Calu3 (cell line): ENCODE measurements at regions not wholly inside any gene's neighbourhood (a gene's known extent, or its start where the extent isn't known, plus 50 kb on each side); places are given as distances from the start of the nearest gene placed in this dataset.

ENCODE experiments used
- BruUV-seq: library from RNA; stranded (reverse); fragments of 400-500 nt; replicated peaks from 2 replicates; lab custom pipeline; 2021; lab: Mats Ljungman, UMichigan
- CTCF ChIA-PET: fragments of 300-600 bp; sonication (Branson Sonifier 250); formaldehyde crosslinking; loops from one replicate; lab custom pipeline; 2022; ENCODE audit warnings: antibody characterized with exemption; lab: Charles Lee
- DNase-seq: peaks from one replicate; pipeline ENCODE4 v3.0.0; 2022
- H3K27ac Mint-ChIP-seq: one replicate; pipeline ENCODE4 v1.8.0; 2022; ENCODE audit warnings: mixed read lengths; ENCODE audit not compliant: unreplicated experiment
- H3K27me3 Mint-ChIP-seq: one replicate; pipeline ENCODE4 v1.8.0; 2022; ENCODE audit warnings: mixed read lengths; ENCODE audit not compliant: unreplicated experiment
- H3K36me3 Mint-ChIP-seq: one replicate; pipeline ENCODE4 v1.8.0; 2022; ENCODE audit warnings: mild to moderate bottlenecking, moderate library complexity, mixed read lengths; ENCODE audit not compliant: insufficient read depth, unreplicated experiment
- H3K4me1 Mint-ChIP-seq: one replicate; pipeline ENCODE4 v1.8.0; 2022; ENCODE audit warnings: mild to moderate bottlenecking, low read depth, mixed read lengths; ENCODE audit not compliant: unreplicated experiment
- H3K4me3 Mint-ChIP-seq: one replicate; pipeline ENCODE4 v1.8.0; 2022; ENCODE audit warnings: mild to moderate bottlenecking, low read depth, moderate library complexity, mixed read lengths; ENCODE audit not compliant: unreplicated experiment
- H3K9me3 Mint-ChIP-seq: one replicate; pipeline ENCODE4 v1.8.0; 2022; ENCODE audit warnings: low read depth, mixed read lengths; ENCODE audit not compliant: unreplicated experiment
- CTCF ChIP-seq: fragments of 200-600 bp; IDR thresholded peaks from one replicate; pipeline ENCODE4 v1.8.0; 2022; ENCODE audit warnings: antibody characterized with exemption; ENCODE audit not compliant: unreplicated experiment
- intact Hi-C: fragments of 100-400 bp; cut with micrococcal nuclease; formaldehyde crosslinking; loops from one replicate; pipeline ENCODE4 v1.10.0; 2022; ENCODE audit not compliant: unreplicated experiment

GRCh38 chr11:97610000-97610399, 1220.2 kb downstream of the JRKL start:
- BruUV-seq = no TSS peak
- TF ChIP-seq CTCF = no peak
- intact Hi-C loops = no loop called here
- Mint-ChIP-seq H3K27me3 (no peaks in the 10 kb centered on the region), H3K36me3 (no peaks in the 10 kb centered on the region), H3K4me1 (no peaks in the 10 kb centered on the region), H3K27ac (no peak overlapping the region), H3K9me3 (peaks cover 4% of the 10 kb centered on the region), H3K4me3 (no peak overlapping the region)
- CTCF ChIA-PET = no interaction called here
- no peak for DNase-seq

DNA sequence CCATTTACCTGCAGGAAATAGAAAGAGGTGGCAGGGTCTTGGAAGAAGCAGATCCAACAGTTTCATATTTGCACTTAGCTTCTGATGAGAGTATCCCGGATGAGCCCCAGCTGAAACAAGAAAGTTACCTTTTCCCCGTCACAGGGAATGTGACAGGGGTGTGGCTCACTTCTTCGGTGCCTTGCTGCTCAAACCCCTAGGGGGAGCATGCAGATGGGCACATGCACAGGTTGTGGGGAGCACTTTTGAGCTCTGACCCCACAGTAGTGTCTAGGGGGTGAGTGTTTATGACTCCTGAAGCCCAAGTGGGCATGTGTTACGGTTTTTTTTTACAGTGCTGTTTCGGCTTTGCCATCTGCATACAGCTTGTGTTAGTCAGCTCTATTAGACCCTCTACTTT, 1221.0 kb downstream of the JRKL start:
- H3K4me1 Mint-ChIP-seq = no peaks in the 10 kb centered on the region
- no peak for TF ChIP-seq CTCF
- BruUV-seq = no TSS peak
- H3K36me3 Mint-ChIP-seq = no peaks in the 10 kb centered on the region
- CTCF ChIA-PET = no interaction called here
- no peak overlapping the region for H3K4me3 Mint-ChIP-seq
- peaks cover 5% of the 10 kb centered on the region for H3K9me3 Mint-ChIP-seq
- intact Hi-C loops = no loop called here
- no peaks in the 10 kb centered on the region for H3K27me3 Mint-ChIP-seq
- DNase-seq = no peak
- no peak overlapping the region for H3K27ac Mint-ChIP-seq

- intact Hi-C loops = no loop called here
- Mint-ChIP-seq H3K27me3 (no peaks in the 10 kb centered on the region), H3K9me3 (peaks cover 5% of the 10 kb centered on the region), H3K4me1 (no peaks in the 10 kb centered on the region), H3K4me3 (no peak overlapping the region), H3K36me3 (no peaks in the 10 kb centered on the region), H3K27ac (no peak overlapping the region)
- CTCF ChIA-PET = no interaction called here
- no peak for DNase-seq
- BruUV-seq = no TSS peak
- TF ChIP-seq CTCF = no peak
These were observed 1221.5 kb downstream of the JRKL start for GRCh38 chr11:97611345-97611744.

GRCh38 chr11:97614606-97615005, 1224.8 kb downstream of the JRKL start:
- H3K4me3 Mint-ChIP-seq = no peak overlapping the region
- intact Hi-C loops = no loop called here
- no peak for TF ChIP-seq CTCF
- no peaks in the 10 kb centered on the region for H3K4me1 Mint-ChIP-seq
- H3K27me3 Mint-ChIP-seq = no peaks in the 10 kb centered on the region
- no peak overlapping the region for H3K27ac Mint-ChIP-seq
- H3K9me3 Mint-ChIP-seq = peaks cover 8% of the 10 kb centered on the region
- BruUV-seq = no TSS peak
- DNase-seq = no peak
- CTCF ChIA-PET = no interaction called here
- no peaks in the 10 kb centered on the region for H3K36me3 Mint-ChIP-seq

DNA sequence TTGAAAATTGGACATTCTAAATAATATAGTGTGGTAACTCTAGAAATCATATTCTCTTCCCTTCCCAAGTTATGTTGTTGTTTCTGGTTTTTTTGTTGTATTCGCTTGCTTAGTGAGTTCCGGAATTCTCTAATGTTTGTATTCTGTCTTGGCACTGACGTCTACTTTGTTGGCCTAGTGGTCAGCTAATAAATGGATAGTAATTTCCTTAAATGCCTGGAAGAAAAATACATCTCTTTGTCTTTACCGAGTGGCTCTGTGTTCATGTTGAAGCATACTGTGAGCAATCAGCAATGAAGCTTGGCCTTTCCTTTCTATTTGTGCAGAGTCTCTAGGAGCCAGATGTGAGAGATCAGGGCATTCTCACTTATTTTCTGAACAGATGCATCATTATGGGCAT, 1225.7 kb downstream of the JRKL start:
- CTCF ChIA-PET = no interaction called here
- no peak for DNase-seq
- H3K9me3 Mint-ChIP-seq = peaks cover 8% of the 10 kb centered on the region
- no peak overlapping the region for H3K27ac Mint-ChIP-seq
- H3K4me1 Mint-ChIP-seq = no peaks in the 10 kb centered on the region
- H3K36me3 Mint-ChIP-seq = no peaks in the 10 kb centered on the region
- H3K4me3 Mint-ChIP-seq = no peak overlapping the region
- no TSS peak for BruUV-seq
- intact Hi-C loops = no loop called here
- no peak for TF ChIP-seq CTCF
- H3K27me3 Mint-ChIP-seq = no peaks in the 10 kb centered on the region
